Nephron (organoid): ENCODE measurements at regions not wholly inside any gene's neighbourhood (a gene's known extent, or its start where the extent isn't known, plus 50 kb on each side); places are given as distances from the start of the nearest gene placed in this dataset.

Experiments used
- H3K27ac Mint-ChIP-seq, 3 experiments: 2 replicates each; pipeline ENCODE4 v1.8.0; 2020; ENCODE audit warnings: mixed read lengths in 3 of 3, mild to moderate bottlenecking in 2 of 3, moderate library complexity in 1 of 3
- H3K27me3 Mint-ChIP-seq: 2 replicates; pipeline ENCODE4 v1.8.0; 2021; ENCODE audit warnings: low read depth, mild to moderate bottlenecking, moderate library complexity, mixed read lengths
- H3K36me3 Mint-ChIP-seq: 2 replicates; pipeline ENCODE4 v1.8.0; 2020; ENCODE audit warnings: low read depth, mixed read lengths
- H3K4me1 Mint-ChIP-seq: 2 replicates; pipeline ENCODE4 v1.8.0; 2020; ENCODE audit warnings: mixed read lengths
- H3K4me3 Mint-ChIP-seq, 3 experiments: 2 replicates each; pipeline ENCODE4 v1.8.0; 2020; ENCODE audit warnings: mild to moderate bottlenecking in 3 of 3, mixed read lengths in 3 of 3, moderate library complexity in 2 of 3
- H3K9me3 Mint-ChIP-seq: 2 replicates; pipeline ENCODE4 v1.8.0; 2020; ENCODE audit warnings: mixed read lengths
- CTCF ChIP-seq, 3 experiments: fragments of 200-600 bp; sonication (generic); IDR thresholded peaks; one replicate each; pipeline ENCODE4 v1.5.0; 2021; ENCODE audit warnings: antibody characterized with exemption in 3 of 3; ENCODE audit not compliant: unreplicated experiment in 3 of 3

- Mint-ChIP-seq H3K4me1 (no peaks in the 10 kb centered on the region), H3K9me3 (no peaks in the 10 kb centered on the region), H3K27ac (no peak overlapping the region), H3K4me3 (no peak overlapping the region), H3K36me3 (no peaks in the 10 kb centered on the region), H3K27me3 (no peaks in the 10 kb centered on the region)
- no peak for TF ChIP-seq CTCF (IDR thresholded peaks at IDR 0.05; ENCODE audit: unreplicated experiment in 3 of 3)
Observed at GRCh38 chr4:60579335-60579734, 620.8 kb upstream of the ADGRL3 start.

GRCh38 chr4:60581919-60582536, 618.1 kb upstream of the ADGRL3 start:
- Mint-ChIP-seq H3K27ac (no peak overlapping the region), H3K4me1 (no peaks in the 10 kb centered on the region), H3K27me3 (no peaks in the 10 kb centered on the region), H3K4me3 (no peak overlapping the region), H3K9me3 (no peaks in the 10 kb centered on the region), H3K36me3 (no peaks in the 10 kb centered on the region)
- TF ChIP-seq CTCF (IDR thresholded peaks at IDR 0.05; ENCODE audit: unreplicated experiment in 3 of 3), result no peak

- no peaks in the 10 kb centered on the region for H3K9me3 Mint-ChIP-seq
- no peaks in the 10 kb centered on the region for H3K36me3 Mint-ChIP-seq
- H3K4me1 Mint-ChIP-seq, result no peaks in the 10 kb centered on the region
- TF ChIP-seq CTCF (IDR thresholded peaks at IDR 0.05; ENCODE audit: unreplicated experiment in 3 of 3), result no peak
- H3K27me3 Mint-ChIP-seq, result no peaks in the 10 kb centered on the region
- no peak overlapping the region for H3K27ac Mint-ChIP-seq
- no peak overlapping the region for H3K4me3 Mint-ChIP-seq
Observed at GRCh38 chr4:60588556-60588955, 611.6 kb upstream of the ADGRL3 start.

GRCh38 chr4:60589425-60589824, 610.7 kb upstream of the ADGRL3 start:
- Mint-ChIP-seq H3K27me3 (no peaks in the 10 kb centered on the region), H3K27ac (no peak overlapping the region), H3K4me3 (no peak overlapping the region)

GRCh38 chr4:60590116-60590515, 610.0 kb upstream of the ADGRL3 start:
- Mint-ChIP-seq H3K36me3 (no peaks in the 10 kb centered on the region), H3K4me1 (no peaks in the 10 kb centered on the region), H3K9me3 (no peaks in the 10 kb centered on the region), H3K27me3 (no peaks in the 10 kb centered on the region), H3K4me3 (no peak overlapping the region), H3K27ac (no peak overlapping the region)
- TF ChIP-seq CTCF (IDR thresholded peaks at IDR 0.05; ENCODE audit: unreplicated experiment in 3 of 3), result no peak

More at GRCh38 chr4:60589425-60589824, 610.7 kb upstream of the ADGRL3 start:
- no peaks in the 10 kb centered on the region for H3K9me3 Mint-ChIP-seq
- H3K36me3 Mint-ChIP-seq, result no peaks in the 10 kb centered on the region
- no peaks in the 10 kb centered on the region for H3K4me1 Mint-ChIP-seq
- TF ChIP-seq CTCF (IDR thresholded peaks at IDR 0.05; ENCODE audit: unreplicated experiment in 3 of 3), result no peak

- Mint-ChIP-seq H3K9me3 (no peaks in the 10 kb centered on the region), H3K27me3 (no peaks in the 10 kb centered on the region), H3K4me1 (no peaks in the 10 kb centered on the region), H3K36me3 (no peaks in the 10 kb centered on the region), H3K27ac (no peak overlapping the region), H3K4me3 (no peak overlapping the region)
- TF ChIP-seq CTCF (IDR thresholded peaks at IDR 0.05; ENCODE audit: unreplicated experiment in 3 of 3), result no peak
Observed at GRCh38 chr4:60605646-60606354, 594.3 kb upstream of the ADGRL3 start.
